ENCODE measurements at regions not wholly inside any gene's neighbourhood (a gene's known extent, or its start where the extent isn't known, plus 50 kb on each side); places are given as distances from the start of the nearest gene placed in this dataset.

GRCh38 chr13:67772807-67773453, 542.8 kb upstream of the PCDH9 start:
- no peak overlapping the region for H3K4me2 ChIP-seq (ENCODE audit: control insufficient read depth, extremely low read depth, insufficient read depth, low read depth, low read length)
- H2AFZ ChIP-seq (ENCODE audit: control insufficient read depth, low read length) = no peak overlapping the region
- TF ChIP-seq CTCF (optimal IDR thresholded peaks at IDR 0.05 in 1 of 3, IDR thresholded peaks at IDR 0.05 in 1 of 3, conservative IDR thresholded peaks at IDR 0.05 in 1 of 3; ENCODE audit: extremely low read depth in 1 of 3, insufficient read depth in 2 of 3, low read length in 3 of 3) = no peak
- TF ChIP-seq EZH2 (IDR thresholded peaks at IDR 0.05; ENCODE audit: low read length) = no peak
- no peaks in the 10 kb centered on the region for H3K79me2 ChIP-seq (ENCODE audit: control insufficient read depth, insufficient read depth, low read length)
- dilution Hi-C loops (cut with MboI; ENCODE audit: extremely low pct_ligation_motif_present, low sequenced_read_pairs) = no loop called here
- H3K4me1 ChIP-seq (ENCODE audit: control insufficient read depth, extremely low read depth, insufficient read depth, low read length) = no peaks in the 10 kb centered on the region
- H3K27ac ChIP-seq (ENCODE audit: control insufficient read depth, insufficient read depth, low read length) = no peak overlapping the region
- no peak for DNase-seq (ENCODE audit: low read depth, low spot score)
- H4K20me1 ChIP-seq (ENCODE audit: control insufficient read depth, extremely low read depth, insufficient read depth, low read length) = no peaks in the 10 kb centered on the region
- no peaks in the 10 kb centered on the region for H3K27me3 ChIP-seq (ENCODE audit: control insufficient read depth, extremely low read depth, insufficient read depth, low read length)
- no peak overlapping the region for H3K9ac ChIP-seq (ENCODE audit: control insufficient read depth, extremely low read depth, insufficient read depth, low read length)
- H3K9me1 ChIP-seq (ENCODE audit: control insufficient read depth, extremely low read depth, insufficient read depth, low read length) = no peaks in the 10 kb centered on the region
- H3K4me3 ChIP-seq (ENCODE audit: control insufficient read depth in 2 of 3, extremely low read depth in 1 of 3, insufficient read depth in 2 of 3, low read depth in 1 of 3, low read length in 3 of 3) = no peak overlapping the region
- no peak for FAIRE-seq
- no peaks in the 10 kb centered on the region for H3K36me3 ChIP-seq (ENCODE audit: control insufficient read depth in 2 of 2, extremely low read depth in 1 of 2, insufficient read depth in 2 of 2, low read length in 2 of 2)
- peaks cover 3% of the 10 kb centered on the region for H3K9me3 ChIP-seq (ENCODE audit: control insufficient read depth, low read depth, low read length)

GRCh38 chr13:67771106-67771505, 541.0 kb upstream of the PCDH9 start:
- Histone ChIP-seq H3K36me3 (ENCODE audit: control insufficient read depth in 2 of 2, extremely low read depth in 1 of 2, insufficient read depth in 2 of 2, low read length in 2 of 2) (no peaks in the 10 kb centered on the region), H3K9me1 (ENCODE audit: control insufficient read depth, extremely low read depth, insufficient read depth, low read length) (no peaks in the 10 kb centered on the region), H4K20me1 (ENCODE audit: control insufficient read depth, extremely low read depth, insufficient read depth, low read length) (no peaks in the 10 kb centered on the region), H3K79me2 (ENCODE audit: control insufficient read depth, insufficient read depth, low read length) (no peaks in the 10 kb centered on the region), H3K27ac (ENCODE audit: control insufficient read depth, insufficient read depth, low read length) (no peak overlapping the region), H3K4me2 (ENCODE audit: control insufficient read depth, extremely low read depth, insufficient read depth, low read depth, low read length) (no peak overlapping the region), H3K9ac (ENCODE audit: control insufficient read depth, extremely low read depth, insufficient read depth, low read length) (no peak overlapping the region), H3K4me3 (ENCODE audit: control insufficient read depth in 2 of 3, extremely low read depth in 1 of 3, insufficient read depth in 2 of 3, low read depth in 1 of 3, low read length in 3 of 3) (no peak overlapping the region), H2AFZ (ENCODE audit: control insufficient read depth, low read length) (no peak overlapping the region), H3K27me3 (ENCODE audit: control insufficient read depth, extremely low read depth, insufficient read depth, low read length) (no peaks in the 10 kb centered on the region), H3K4me1 (ENCODE audit: control insufficient read depth, extremely low read depth, insufficient read depth, low read length) (no peaks in the 10 kb centered on the region), H3K9me3 (ENCODE audit: control insufficient read depth, low read depth, low read length) (peaks cover 3% of the 10 kb centered on the region)
- DNase-seq (ENCODE audit: low read depth, low spot score) (no peak), FAIRE-seq (no peak)
- TF ChIP-seq EZH2 (IDR thresholded peaks at IDR 0.05; ENCODE audit: low read length) (no peak), CTCF (optimal IDR thresholded peaks at IDR 0.05 in 1 of 3, IDR thresholded peaks at IDR 0.05 in 1 of 3, conservative IDR thresholded peaks at IDR 0.05 in 1 of 3; ENCODE audit: extremely low read depth in 1 of 3, insufficient read depth in 2 of 3, low read length in 3 of 3) (no peak)
- dilution Hi-C loops (cut with MboI; ENCODE audit: extremely low pct_ligation_motif_present, low sequenced_read_pairs) = no loop called here

Data from keratinocyte (primary cell).